ENCODE measurements at regions not wholly inside any gene's neighbourhood (a gene's known extent, or its start where the extent isn't known, plus 50 kb on each side); places are given as distances from the start of the nearest gene placed in this dataset.
"Not testable (repeated sequence)": the region's sequence is repeated elsewhere in the genome, so short reads cannot be mapped to it uniquely, and the experiment has no call there.

DNA sequence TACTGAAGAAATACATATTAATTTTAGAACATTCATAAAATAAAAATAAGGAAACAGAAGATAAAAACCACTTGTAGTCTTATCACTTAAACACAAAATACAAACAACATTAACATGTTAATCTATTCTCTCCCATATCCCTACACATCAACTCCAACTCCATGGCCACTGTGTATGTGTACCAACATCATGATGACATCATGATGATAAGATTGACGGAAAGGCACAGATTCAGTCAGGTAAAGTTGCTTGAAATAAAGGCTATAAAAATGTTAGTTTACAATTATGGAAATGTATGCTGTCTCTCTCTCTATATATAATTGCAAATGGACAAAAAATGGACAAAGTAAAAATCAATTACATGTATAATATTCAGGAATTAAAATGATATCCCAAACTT lies 388.5 kb upstream of the UBE2E3 start:
- no peak for DNase-seq

DNA sequence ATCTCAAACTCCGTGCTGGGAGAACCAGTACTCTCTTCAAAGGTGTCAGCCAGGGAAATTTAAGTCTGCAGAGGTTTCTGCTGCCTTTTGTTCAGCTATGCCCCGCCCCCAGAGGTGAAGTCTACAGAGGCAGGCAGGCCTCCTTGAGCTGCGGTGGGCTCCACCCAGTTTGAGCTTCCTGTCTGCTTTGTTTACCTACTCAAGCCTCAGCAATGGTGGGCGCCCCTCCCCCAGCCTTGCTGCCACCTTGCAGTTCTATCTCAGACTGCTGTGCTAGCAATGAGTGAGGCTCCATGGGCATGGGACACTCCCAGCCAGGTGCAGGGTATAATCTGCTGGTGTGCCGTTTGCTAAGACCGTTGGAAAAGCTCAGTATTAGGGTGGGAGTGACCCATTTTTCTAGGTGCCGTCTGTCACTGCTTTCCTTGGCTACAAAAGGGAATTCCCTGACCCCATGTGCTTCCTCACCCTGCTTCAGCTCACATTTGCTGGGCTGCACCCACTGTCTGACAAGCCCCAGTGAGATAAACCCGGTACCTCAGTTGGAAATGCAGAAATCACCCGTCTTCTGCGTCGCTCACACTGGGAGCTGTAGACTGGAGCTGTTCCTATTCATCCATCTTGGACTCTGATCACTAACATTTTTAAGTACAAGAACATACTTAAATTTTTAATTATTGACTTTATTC lies 389.2 kb upstream of the UBE2E3 start:
- not testable (repeated sequence) for DNase-seq

DNA sequence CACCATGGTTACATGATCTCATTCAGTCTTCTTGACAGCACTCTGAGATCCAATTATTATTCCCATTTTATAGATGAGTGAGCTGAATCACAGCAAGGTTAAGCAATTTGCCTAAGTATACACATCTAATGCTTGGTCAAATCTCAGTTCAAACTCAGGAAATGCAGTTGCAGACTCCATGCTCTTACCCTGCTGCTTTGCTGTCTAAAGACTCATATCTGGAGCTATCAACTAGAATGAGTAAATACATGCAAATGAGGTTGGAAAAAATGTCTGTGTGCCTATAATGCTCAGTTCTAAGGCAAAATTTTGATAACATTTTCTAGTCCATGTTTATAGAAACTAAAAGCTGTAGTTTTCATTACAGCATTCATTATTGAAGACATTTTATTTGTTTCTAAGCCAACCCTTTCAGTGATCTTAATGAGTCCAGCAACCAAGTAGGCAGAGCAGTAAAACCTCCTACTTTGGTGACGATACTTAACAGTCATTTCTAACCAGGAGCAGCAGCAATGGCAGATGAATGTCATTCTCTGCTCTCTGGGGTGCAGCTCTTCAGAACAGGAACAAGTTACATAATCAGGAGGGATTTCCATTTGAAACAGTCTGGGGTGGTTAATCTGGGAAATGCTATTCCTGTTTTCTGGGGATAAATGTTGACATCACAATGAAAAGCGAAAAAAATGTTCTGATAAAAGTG lies 396.8 kb upstream of the UBE2E3 start:
- no peak for DNase-seq

DNA sequence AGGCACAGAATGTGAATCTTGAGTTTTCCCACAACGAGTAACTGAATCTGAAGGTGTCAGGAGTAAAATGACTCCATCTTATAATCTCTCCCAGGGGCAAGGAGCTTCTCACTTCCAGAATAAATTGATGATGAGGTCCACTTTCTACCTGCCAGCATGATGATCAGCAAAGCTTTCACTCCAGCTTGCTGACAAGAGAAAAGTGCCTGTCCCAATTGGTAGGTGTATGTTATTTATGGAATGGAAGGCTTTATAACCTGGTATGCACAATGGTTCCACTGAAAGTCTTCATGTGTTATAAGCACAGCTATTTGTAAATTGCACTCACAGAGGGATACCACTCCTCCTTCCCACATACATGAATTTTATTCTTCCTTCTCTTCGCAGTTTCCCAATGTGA lies 401.0 kb upstream of the UBE2E3 start:
- DNase-seq: no peak

DNA sequence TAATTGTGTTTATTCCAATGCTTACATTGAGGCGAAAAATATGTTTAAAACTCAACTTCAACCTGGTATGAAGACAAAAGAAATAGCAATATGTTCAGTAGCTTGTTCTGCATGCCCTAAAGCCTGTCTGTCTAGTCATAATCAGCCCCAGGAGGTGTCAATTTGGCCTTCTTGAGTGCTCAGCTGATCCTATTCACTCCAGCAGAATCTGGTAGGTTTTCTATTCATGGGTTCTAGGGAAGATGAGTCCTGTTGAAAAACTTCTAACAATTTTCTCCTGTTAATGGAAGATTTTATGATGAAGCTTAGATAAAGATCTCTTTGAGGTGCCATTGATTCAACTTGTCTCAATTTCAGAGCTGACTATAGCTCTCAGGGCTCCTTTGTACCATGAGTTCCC lies 402.0 kb upstream of the UBE2E3 start:
- DNase-seq: no peak

DNA sequence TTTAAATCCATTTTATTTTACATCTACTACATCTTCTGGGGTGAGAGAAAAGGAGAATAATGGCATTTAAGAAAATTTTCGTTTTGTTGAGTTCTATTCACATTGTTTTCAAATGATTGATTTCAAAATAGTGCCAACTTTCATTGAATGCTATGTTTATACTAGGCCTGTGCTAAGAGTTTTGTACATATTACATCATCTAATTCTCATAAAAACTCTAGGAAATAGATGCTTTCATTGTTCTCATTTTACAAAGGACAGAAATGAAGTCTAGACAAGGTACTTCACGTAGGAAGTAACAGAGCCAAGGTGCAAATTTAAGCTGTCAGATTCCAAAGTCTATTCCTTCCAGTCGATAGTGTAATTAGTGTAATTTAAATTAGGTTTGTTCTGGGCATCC lies 402.8 kb upstream of the UBE2E3 start:
- DNase-seq: no peak

DNA sequence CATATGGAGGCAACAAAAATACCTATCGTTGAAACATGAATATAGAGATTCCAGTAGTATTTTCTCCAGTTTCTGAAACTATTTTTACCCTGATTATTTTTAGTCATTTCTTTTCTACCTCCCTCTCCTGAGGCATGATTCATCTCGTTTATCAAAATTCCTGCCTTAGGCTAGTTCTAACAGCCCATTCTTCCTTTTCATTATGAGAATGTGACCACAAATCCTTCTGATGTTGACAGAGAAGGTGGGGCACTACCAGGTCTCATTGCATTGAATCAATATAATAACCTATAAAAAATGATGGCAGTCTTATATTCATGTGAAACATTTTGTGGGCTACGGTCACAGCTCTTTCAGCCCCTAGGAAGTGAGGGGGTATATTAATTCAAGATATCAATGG lies 406.5 kb upstream of the UBE2E3 start:
- no peak for DNase-seq

DNA sequence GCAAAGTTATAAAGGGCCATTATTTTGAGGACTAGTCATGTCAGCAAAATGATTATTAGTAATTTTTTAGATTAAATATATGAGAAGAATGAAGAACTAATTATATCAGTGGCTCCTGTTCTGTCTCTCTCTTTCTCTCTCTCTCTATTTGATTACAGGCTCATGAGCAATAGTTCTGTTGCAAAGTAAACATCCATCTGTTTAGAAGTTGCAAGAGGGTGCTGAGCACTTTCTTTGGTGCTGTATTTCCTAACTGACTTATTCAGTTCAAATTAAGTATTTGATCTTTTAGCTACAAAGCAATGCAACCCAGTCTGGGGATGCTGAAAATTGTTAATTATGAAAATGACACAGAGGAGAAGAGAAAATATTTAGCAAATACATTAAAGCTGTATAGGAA lies 408.1 kb upstream of the UBE2E3 start:
- no peak for DNase-seq

DNA sequence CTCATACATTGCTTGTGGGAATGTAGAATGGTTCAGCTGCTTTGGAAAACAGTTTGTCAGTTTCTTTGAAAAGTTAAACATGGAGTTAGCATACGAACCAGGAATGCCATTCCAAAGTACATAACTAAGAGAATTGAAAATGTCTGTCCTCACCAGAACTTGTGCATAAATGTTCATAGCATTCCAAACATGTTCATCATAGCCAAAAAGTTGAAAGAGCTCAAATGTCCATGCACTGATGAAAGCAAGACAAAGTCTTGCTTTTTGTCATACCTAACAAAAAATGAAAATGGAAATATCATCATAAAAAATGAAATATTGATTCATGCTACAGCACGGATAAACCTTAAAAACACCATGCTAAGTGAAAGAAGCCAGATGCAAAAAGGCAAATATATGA lies 408.8 kb upstream of the UBE2E3 start:
- DNase-seq: no peak

DNA sequence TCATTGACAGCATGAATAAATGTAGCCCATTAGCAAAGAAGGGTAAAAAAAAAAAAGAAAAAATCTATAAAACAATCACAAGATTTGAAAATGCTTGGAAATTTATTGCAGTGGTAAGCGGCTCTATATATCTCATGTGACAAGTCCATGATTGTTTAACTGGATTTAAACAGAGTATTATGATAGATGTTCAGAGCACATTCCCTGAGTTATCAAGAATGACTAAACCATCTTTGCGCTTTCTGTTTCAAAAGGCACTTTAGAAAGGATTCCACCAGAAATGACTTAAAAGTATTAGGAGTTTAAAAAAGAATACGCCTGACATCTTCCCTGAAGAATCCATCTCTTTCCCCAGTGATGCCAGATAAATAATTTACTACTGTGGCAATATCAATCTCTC lies 409.5 kb upstream of the UBE2E3 start:
- no peak for DNase-seq

DNA sequence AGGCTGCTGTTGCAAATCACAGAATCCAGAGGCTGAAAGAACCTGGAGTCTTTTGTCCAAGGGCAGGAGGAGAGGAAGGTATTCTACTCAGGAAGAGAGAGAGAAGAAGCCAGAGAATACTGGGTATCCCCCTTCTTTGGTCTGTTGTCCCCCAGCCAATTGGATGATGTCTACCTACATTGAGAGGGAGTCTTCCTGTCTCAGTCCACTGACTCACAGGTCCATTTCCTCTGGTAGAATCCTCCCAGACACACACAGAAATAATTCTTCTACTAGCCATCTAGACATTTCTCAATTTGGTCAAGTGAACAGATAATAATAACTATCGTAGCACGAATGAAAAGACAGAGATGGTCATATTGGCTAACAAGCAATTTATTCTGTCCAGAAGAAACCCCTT lies 416.4 kb upstream of the UBE2E3 start:
- no peak for DNase-seq

DNA sequence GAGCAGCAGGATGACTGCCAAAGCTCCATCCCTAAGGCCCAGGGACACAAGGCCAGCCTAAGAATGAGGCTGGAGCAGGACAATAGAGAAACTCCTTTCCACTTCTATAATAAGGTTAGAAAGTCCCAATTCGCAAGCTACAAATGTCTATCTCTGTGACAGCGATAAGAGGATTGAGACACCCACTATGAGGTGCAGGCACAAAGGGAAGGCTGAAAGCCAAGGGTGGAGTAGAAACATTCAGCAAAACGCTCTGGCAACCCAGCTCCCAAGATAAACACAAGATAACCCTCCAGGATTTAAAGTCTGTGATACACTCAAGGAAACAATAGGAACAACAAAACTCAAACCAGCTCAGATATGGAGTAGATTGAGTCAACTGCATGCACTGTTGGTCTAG lies 418.0 kb upstream of the UBE2E3 start:
- no peak for DNase-seq

DNA sequence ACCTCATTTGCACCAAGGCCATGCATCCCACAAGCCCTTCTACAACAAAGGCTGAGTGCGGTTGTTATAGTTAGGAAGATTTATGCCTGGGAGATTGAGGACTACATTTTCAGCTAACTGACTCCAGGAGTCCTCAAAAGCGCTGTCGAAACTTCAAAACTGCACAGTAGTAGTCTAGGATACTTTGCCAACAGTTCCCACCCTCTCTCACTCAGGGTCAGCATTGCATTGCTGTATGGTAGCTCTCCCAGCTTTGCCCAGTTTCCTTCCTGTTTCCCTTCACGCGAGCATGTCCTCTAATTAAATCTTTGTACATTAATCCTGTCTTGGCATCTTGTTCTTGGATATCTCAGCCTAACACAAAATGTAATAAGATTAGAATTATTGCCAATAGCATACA lies 420.6 kb upstream of the UBE2E3 start:
- no peak for DNase-seq

DNA sequence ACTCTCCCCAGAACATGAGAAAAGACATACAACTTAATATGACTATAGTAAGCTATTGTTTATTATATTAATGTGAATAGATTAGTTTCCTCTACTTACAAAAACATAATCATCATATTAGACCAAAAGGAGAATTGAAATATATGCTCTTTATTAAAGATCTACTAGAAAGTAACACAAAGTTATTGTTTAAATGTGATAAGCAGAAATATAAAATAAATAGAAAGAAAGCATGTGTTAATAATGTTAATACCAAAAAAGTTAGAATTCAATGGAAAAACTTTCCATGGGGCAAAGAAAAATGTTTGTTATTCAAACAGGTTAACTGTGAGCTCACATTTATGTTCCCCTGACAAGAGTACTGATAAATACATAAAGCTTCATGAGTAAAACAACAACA lies 421.4 kb upstream of the UBE2E3 start:
- DNase-seq: no peak

DNA sequence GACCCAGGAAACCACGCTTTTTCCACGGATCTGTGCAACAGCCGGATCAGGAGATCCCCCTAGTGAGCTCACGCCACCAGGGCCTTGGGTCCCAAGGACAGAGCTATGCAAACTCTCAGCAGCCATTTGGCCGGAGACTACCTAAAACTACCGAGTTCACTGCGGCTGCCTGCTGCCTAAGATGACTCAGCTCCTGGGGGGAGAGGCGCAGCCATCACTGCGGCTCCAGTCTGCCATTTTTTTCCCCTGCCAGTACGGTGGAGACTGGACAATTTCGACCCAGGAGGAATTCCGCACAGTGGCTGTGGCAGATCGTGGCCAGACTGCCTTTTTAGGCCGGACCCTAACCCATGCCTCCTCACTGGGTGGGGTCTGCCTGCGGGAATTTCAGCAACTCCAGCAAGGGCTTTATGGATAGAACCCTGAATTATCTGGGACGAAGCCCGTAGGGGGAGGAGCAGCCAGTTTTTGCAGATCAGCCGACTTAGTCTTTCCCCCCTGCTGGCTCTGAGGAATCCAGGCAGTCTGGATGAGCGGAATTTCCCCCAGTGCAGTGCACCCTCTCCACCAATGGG lies 424.9 kb upstream of the UBE2E3 start:
- DNase-seq: no peak

DNA sequence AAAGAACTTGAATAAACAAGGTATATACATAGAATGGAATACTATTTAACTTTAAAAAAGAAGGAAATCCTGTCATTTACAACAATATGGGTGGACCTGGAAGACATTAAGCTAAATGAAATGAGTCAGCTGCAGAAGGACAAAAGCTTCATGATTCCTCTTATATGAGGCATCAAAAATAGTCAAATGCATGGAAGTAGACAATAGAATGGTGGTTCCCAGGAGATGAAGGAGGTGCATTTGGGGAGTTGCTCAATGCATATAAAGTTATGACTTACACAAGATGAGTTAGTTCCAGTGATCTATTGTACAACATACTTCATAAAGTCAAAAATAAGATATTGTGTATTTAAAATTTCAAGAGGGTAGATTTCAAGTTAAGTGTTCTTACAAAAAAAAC lies 426.1 kb upstream of the UBE2E3 start:
- DNase-seq: no peak

DNA sequence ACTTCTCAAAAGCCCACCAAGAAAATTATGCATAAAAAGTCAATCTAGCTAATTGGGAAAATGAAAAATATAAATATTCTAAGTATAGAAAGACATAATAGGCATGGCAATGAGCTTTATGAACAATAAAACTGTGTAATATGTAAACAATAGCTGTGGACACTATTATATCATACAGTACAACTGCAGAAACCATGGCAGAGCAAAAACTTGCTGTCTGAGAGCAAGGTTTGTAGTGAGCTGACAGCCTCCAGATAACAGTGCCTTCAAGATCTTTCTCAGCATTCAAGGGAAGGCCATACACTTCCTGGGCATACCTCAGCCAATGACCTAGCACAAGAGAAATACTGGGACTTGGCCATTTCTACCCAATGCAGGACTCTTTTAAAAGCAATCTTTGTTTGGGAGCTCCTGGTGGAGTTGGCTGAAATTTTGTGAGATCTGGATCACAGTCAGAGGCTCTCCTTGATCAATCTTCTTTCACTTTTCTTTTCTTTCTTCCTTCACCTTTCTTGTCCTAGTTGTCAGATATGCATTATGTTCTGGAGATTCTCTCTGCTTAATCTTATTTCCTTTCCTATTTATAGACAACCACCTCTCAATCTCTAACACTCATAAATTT lies 427.2 kb upstream of the UBE2E3 start:
- no peak for DNase-seq

DNA sequence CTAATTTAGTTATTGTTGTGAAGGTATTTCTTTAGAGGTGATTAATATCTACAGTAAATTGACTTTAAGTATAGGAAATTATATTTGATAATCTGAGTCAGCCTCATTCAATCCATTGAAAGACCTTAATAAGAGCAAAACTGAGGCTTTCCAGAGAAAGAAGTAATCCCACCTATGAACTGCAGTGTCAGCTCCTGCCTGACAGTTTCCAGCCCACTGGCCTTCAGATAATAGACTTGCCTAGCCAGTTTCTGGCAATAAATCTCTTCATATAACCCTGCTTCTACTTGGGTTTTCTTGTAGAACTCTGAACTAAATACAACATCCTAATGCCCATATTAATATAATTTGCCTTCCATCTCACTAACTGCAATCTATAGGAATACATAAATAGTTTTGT lies 437.9 kb upstream of the UBE2E3 start:
- DNase-seq: no peak

DNA sequence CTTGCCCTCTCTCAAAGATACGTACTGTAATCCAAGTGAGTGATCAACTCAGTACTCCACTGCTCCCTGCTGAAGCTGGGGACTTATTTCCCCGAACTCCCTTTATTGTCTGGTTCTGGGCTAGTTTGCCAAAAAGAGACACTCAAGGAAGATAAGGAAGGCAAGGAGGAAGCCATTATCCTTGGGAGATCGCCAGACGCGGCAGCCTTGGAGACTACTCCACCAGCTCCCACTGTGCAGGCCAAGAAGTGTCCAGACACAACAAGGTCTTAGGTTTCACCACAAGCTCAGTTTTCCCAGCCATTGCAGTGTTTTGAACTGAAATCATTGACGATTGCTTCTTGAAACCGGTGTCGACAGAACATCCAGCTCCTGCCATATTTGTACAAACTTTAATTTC lies 439.6 kb upstream of the UBE2E3 start:
- DNase-seq: no peak

DNA sequence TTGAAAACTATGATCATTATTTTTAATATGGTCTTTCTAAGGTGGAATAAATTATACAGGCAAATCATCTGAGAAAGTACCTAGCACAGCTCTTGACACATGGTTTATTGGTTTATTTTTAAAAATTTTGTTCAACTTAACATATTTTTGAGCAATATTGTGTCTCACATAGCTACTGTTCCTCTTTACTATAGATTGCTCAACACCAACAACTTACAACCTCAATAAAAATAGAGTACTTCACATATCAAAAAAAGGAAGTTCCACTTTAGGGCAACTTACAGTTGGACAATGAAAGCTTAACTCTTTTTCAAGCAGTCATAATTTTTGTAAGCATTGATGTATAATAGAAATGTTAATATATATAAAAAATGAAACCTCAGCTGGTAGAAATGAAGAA lies 440.9 kb upstream of the UBE2E3 start:
- no peak for DNase-seq

DNA sequence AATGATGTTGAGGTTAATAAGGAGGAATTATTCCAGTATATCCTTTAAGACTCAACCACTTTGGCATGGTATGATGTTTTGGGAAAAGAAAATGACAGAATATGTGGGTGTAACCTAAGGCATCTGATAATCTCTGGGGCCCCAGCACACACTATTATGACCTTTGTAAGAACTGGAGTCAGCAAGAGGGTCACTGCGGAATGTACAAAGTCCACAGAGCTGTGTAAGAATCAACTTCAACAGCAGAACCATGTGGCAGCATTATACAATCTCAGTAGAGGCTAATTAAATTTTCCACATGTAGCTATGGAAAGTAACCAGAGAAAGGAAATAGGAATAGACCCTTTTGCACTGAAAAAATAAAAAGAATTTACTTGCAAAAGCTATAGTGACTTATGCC lies 445.1 kb upstream of the UBE2E3 start:
- DNase-seq: no peak

DNA sequence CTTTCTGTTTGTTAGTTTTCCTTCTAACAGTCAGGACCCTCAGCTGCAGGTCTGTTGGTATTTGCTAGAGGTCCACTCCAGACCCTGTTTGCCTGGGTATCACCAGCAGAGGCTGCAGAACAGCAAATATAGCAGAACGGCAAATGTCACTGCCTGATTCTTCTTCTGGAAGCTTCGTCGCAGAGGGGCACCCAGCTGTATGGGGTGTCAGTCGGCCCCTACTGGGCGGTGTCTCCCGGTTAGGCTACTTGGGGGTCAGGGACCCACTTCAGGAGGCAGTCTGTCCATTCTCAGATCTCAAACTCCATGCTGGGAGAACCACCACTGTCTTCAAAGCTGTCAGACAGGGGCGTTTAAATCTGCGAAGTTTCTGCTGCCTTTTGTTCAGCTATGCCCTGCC lies 448.6 kb upstream of the UBE2E3 start:
- DNase-seq: not testable (repeated sequence)

DNA sequence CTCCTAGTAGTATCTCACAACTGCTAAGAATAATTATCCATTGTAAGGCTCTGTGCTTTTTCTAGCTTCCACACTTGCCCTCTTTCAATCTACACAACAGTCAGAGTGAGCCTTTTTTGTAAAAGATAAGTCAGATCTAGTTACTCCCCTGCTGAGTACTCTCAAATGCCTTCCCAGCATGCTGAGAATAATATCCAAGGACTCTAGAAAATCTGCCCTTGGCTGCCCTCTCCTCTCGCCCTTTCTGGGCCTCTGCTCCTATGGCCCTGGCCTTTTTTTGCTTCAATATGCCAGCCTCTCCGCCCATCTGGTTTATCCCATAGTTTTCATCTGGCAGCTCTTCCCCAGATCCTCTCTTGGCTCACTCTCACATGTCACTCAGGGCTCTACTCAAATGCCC lies 455.9 kb upstream of the UBE2E3 start:
- no peak for DNase-seq

DNA sequence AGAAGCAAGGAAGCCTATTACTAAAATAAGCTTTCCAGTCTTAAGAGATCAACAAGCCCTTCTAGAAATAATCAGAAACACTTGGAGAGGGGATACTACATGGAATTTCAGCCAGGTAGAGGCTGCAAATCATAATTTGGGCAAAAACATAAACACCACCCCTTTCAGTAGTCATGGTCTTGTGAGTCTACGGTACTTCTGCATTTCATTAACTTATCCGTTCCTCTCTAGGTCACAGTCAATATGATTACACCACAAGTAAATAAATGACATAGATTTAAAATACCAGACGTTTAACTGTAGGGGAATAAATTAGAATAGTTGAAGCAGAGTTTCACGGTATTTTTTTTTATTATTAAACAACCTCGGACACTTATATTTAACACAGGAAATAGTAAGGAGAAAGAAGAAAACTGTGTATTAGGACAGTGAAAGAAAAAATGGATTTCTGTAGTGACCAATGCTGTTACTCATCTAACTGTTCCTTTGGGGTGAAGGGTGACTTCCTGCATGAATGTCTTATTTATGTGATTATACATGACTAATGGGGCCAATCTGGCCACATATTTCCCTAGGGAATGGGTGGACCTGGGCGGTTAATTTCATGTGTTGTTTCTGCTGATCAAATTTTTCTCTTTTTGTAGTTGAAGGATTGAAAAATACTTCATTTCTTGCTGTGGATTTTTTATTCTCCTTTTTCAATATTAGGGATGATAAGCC lies 456.6 kb upstream of the UBE2E3 start:
- DNase-seq: no peak
